Cerebellar cortex (tissue), 1 donor: ENCODE measurements at regions not wholly inside any gene's neighbourhood (a gene's known extent, or its start where the extent isn't known, plus 50 kb on each side); places are given as distances from the start of the nearest gene placed in this dataset.

Experiments
- DNase-seq: peaks from one replicate; pipeline ENCODE4 v3.0.0-alpha.2; 2015; ENCODE audit warnings: low spot score

DNA sequence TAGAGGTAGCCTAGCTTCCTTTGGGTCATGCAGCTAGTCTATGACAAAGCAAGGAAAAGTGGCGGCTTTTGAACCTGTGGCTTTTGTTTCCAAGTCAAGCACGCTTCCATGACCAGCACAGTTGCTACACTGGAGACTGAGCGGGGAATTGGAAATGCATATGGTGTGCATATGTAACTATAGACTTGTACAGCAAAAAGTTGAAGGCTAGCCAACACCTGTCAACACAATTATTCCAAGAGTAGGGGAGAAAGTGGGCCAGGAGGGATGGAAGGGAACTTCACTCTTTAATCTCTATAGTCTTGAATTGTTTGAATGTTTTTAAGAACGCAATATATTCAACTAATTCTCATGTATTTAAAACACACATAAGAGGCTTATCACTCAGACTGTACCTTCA, 218.5 kb upstream of the CADM1 start:
- DNase-seq, result no peak

DNA sequence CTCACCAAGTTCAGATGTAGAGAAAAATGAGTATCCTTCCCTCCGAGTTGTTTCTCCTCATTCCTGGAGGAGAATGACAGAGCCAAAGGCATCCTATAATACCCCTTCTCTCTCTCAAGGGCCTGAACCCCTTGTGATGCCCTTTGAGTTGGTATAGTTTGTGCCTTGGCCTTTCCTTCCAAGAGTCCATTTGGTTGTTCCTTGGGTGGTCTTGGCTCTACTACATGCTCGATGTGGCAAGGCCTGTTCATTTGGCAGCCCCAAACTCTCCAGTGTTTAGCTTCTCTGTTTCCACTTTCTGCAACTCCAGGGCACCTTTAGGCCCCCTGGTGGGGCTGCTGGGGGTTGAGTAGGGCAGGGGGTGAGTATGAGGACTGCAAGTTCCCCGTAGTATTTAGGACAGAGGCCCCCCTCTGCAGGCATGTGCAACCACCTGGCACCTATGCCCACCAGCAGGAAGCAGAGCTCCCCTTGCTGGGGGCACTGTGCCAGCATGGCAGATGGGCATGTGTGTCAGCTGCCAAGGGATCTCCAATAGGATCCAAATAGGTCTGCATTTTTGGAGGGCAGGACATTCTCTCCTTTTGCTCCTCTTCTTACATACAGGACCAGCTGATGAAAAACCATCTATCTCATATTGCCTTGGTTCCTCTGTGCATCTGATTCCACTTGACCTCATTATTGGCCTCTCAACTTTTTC, 217.2 kb upstream of the CADM1 start:
- peak; percentile 96 for DNase-seq

DNA sequence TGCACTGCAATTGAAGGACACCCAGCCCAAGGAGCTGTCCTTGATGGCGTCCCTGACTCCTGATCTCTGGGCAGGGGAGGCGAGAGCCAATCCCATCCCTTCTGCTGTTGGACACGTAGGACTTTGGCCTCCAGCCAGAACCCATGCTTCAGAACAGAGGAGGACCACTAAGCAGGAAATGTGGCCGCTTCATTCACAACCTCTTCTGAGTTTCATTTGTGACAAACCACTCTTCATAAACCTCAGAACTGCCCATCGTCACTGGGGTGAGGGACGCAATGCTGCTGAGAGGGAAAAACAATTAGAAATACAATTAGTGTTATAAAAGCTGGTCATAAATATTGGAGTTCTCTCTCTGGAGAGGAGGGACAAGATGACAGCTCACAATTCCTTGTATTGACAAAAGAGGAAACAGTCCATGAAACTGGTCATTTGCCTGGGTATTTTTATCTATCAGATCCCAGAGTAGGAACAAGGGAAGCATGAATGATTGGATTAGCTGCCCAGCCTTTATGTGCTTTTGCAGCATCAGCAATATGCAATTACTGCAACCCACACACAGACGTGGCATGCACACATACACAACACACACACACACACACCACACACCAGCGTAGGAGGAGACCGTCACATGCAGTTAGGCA, 216.5 kb upstream of the CADM1 start:
- DNase-seq, result peak; percentile 86

- DNase-seq, result no peak
Measured at GRCh38 chr11:115718945-115719344, 214.7 kb upstream of the CADM1 start.

DNA sequence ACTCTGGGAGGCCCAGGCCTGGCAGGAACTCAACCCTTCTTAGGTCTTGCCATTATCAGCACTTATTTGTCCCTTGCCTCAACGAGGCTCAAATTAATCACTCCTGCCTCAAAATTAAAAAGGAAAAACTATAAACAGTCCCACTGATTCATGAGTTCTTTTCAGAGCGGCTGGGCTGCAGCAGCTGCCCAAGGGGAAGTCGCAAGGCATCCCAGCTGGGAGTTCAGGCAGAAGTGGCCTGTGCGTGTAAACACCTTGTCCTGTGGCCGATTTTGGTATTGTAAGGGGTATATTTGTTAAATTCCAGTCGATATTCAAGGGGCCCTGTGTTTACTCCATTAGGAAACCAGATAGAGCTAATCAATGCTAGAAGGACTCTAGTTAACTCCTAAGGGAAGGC, 213.9 kb upstream of the CADM1 start:
- DNase-seq, result no peak

DNA sequence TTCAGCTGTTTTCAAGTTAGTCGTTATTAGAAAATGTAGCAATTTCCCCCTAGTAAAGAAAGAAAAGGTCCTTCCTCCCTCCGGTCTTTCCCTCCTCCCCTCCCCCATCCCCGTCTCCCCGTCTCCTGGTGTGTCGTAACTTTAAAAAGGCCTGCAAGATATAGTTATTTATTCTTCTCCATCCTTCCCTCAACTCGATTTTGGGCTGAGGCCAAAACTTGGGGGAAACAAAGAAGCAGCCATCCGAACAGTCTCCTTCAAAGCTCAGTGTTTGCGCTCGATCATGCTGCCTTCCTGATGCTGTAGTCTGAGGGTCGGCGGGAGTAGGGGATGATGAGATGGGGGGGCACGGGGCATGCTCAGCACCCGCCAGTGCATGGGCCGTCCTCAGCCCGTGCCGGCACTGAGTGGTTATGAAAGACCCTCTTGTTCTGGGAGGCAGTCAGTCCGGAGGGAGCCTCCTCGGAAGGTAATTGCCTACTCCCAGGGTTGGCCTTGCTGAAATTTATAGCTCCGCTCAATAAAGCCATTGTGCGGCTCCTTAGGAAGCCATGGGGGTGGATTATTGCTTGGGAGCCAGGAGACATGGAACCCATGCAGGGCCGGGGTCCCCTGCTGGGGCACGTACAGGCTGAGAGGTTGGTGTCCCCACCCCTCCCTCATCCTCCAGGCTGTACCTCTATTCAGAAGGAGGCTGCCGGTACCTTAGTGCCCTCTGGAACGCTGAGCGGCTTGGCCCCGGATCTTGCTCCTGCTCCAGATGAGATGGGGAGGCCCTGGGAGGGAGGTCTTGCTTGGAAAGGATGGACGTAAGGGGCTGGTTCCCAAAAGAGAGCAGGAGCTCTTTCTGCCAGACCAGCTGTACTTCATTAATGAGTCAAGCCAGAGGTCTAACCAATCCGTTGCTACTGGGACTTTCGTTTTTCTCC, 212.7 kb upstream of the CADM1 start:
- no peak for DNase-seq

DNA sequence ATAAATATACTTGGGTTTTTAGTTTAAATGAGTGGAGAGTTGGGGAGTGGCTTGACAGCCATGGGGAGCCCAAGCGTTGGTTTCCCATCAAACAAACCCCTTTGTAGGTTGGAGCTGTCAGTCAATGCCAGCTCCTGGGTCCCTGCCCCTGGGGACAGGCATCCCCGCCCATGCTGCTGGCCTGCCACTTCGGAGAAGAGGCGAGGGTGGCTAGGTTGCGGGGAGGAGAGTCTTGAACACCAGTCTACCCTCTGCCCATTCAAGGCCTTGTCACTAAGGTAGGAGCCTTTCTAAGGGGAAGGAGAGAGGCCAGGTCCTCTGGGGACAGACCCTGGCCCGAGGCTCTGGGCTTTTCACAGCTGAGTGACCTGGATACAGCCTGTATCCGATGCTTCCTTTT, 211.9 kb upstream of the CADM1 start:
- no peak for DNase-seq

DNA sequence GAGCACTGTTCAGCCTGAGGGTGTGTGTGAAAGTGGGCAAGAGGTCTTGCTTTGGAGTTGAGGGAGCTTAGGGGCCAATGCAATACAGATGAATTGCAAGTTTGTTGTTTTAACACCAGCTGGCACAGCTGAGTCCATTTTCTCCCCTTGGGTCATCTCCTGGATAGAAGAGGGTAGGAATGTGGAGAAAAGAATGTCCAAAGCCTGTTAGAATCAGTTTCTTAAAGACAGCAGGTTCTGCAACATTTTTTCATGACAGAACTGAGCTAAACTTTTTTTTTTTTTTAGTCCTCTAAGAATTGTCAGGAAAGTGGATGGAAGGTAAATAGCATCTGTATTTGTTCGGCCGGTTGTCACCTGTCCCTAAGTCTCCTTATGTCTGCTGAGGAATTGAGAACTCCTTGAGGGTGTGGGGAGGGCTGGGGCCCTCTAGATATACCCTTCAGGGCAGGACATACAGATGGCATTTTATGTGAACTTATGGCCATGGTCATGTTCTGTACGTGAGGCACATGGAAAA, 211.1 kb upstream of the CADM1 start:
- no peak for DNase-seq

- no peak for DNase-seq
Measured at GRCh38 chr11:115712296-115712695, 208.1 kb upstream of the CADM1 start.

GRCh38 chr11:115710980-115711379, 206.8 kb upstream of the CADM1 start:
- DNase-seq, result no peak

GRCh38 chr11:115710426-115710825, 206.2 kb upstream of the CADM1 start:
- no peak for DNase-seq

GRCh38 chr11:115709297-115709696, 205.1 kb upstream of the CADM1 start:
- no peak for DNase-seq

- DNase-seq, result no peak
Measured at GRCh38 chr11:115707180-115707905, 203.1 kb upstream of the CADM1 start.

DNA sequence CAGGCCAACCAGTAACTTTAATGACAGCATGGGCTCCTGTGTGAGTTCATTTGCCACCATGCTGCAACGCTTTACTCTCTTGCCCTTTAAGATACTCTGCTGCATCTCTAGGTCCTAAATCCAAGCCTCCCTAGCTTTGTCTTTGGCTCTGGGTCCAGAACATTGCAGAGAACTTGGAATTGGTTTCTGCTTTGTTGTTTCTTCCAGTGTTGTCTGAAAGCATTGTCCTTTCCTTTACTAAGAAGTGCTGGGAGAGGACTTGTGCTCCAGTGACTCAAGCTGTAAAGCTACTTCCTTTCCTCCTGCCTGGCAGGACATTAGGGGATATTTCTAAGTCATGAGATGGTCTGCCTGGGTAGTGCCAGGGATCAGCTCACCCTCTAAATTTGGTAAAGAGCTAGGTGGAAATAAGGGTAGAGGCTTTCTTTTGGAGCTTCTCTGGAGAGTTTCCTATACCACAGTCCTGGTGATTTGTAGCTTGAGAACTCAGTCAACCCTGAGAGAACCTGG, 202.5 kb upstream of the CADM1 start:
- no peak for DNase-seq

- DNase-seq, result no peak
Measured at GRCh38 chr11:115705200-115705599, 201.0 kb upstream of the CADM1 start.

DNA sequence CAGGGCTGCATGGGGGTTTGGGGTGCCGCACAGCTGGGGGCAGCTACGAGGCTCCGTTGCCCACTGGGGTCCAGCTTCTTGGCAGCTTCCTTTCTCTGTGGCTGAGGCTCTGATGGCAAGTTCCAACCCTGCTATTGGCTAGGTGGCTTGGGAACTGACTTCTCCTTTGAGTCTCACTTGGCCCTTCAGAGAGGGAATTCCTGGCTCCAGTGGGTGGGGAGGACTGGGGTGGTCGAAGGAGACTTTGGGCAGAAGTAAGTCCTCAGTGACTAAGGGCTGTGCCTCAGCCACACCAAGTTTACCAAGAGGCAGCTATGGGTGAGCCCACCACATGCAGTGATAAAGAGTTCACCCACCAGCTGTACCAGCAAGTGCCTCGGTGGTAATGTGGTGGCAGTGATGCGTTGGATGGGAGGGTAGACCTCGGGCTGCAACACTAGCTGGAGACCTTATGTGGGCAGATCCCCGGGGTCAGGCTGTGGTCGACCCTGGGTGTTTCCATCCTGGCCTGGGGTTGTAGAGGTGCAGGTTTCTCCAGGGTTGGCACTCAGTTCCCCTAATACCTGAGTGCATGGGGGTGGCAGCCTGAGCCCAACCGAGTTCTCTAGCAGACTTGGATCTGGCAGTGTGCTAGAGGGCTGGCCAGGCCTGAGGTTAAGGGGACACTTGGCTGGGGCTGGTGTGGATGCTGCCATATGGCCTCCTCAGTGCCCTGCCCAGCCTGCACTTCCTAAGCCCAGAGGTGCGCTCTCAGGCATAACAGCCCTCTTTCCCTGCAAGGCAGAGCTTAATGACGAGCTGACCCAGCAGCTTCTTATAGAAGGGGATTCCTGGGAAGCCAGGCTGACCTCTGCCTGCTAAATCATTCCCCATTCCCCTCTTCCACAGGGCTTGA, 197.0 kb upstream of the CADM1 start:
- DNase-seq, result peak; percentile 90

DNA sequence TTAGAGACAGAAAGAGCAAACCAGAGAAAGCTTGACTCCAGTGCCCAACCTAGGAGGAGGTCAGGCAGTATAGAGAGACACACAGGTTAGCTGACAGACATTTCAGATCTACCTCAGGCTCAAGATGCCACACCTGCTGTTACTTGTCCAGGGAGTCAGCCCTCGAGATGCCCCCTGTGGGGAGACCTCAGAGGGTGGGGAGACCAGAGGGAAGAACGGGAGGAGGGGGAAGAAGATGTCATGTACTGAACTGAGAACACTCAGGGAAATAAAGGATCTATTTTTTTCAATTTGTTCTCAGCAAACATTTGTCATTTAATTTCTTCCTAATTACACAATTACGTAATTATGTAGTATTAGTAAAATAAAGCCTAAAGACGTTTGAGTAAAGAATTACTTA, 196.3 kb upstream of the CADM1 start:
- no peak for DNase-seq

DNA sequence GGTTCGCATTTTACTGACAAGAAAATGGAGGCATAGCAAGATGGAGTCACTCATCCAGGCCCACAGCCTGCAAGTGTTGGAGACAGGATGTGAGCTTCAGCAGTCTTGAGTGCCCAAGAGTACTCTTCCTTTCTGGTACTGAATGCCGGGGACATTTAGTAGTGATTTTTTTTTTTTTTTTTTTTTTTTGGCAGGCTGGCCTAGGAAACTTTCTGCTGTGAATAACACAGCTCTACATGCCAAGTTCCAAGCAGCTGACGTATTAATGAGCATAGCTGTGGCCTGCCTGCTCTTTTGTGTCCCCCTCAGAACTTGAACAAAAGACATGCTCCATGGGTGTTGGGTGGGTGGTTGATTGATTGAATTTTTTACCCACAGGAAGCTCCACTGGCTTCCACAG, 195.5 kb upstream of the CADM1 start:
- DNase-seq, result peak; percentile 33

DNA sequence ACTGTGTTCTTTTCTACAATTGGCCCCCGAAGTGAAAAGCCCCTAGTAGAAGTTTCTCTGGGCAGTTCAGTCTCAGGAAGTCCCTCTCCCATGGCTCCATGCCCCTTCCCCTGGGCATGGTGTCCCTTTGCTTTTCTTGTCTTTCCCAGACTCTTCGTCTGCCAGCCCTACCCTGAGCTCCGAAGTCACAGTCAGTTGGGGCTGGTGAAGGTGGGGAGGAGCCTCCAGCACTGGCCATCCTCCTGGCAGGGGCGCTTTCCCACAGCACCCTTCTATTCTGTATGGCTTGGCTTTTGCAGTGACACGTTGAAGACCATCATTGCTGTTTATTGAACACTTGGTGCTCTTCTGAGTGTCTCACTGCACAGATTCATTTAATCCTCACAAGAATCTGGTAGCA, 195.1 kb upstream of the CADM1 start:
- DNase-seq, result no peak

DNA sequence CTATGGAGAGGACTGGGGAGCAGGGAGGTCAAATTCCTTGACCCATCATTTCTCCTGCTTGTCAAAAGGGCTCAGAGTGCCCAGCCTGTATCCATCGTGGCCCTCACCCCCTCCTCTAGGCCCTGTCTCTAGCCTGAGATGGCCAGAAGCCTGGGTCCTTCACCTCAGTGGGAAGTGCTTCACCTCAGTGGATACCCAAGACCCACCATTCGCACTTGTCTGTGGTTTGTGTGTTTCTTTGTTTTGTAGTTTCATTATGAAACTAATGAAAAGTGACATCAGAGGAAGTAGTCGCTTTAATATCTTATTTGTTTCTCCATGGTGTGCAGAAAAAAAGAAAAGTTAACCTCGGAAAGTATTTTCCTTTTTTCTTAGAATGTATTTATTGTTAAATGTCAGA, 194.0 kb upstream of the CADM1 start:
- no peak for DNase-seq

GRCh38 chr11:115696563-115696962, 192.3 kb upstream of the CADM1 start:
- DNase-seq, result no peak
